ENCODE measurements at regions not wholly inside any gene's neighbourhood (a gene's known extent, or its start where the extent isn't known, plus 50 kb on each side); places are given as distances from the start of the nearest gene placed in this dataset.

DNA sequence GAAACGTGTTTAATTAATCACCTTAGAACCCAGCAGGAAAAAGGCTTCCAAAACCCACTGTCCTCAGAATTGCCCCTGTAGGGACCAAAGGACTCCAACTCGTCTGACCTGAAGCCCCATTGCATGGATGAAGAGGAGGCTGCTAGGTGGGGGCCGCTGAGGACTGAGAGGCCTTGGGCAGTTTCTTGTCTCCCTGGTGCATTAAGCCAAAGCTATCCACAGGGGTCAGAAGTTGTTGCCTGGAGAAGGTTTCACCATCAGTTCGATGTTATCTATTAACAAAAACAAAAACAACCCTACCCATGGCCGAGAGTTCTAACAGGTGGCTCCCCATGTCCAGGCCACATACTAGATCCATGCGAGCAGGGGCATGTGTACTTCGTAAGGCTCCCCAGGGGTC lies 120.9 kb upstream of the CD93 start:
- TF ChIP-seq IKZF1 (conservative IDR thresholded peaks at IDR 0.05) (no peak), ZNF687 (IDR thresholded peaks at IDR 0.05) (no peak), NR2F1 (conservative IDR thresholded peaks at IDR 0.05) (no peak)
- TF ChIP-seq, protein P1, sequence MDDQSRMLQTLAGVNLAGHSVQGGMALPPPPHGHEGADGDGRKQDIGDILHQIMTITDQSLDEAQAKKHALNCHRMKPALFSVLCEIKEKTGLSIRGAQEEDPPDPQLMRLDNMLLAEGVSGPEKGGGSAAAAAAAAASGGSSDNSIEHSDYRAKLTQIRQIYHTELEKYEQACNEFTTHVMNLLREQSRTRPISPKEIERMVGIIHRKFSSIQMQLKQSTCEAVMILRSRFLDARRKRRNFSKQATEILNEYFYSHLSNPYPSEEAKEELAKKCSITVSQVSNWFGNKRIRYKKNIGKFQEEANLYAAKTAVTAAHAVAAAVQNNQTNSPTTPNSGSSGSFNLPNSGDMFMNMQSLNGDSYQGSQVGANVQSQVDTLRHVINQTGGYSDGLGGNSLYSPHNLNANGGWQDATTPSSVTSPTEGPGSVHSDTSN (IDR thresholded peaks at IDR 0.05; ENCODE audit: insufficient replicate concordance, low read depth, low read length) = no peak

More for the DNA sequence above, 120.9 kb upstream of the CD93 start:
- H3K27me3 ChIP-seq (replicated peaks in 1 of 2; ENCODE audit: control insufficient read depth in 2 of 2, insufficient read depth in 2 of 2, low read length in 1 of 2) = peaks cover 0 to 4% of the 10 kb centered on the region in 2 experiments; a peak in 1 of 4 replicates
- ATAC-seq (no peak), DNase-seq (ENCODE audit: low read depth, low spot score) (no peak), FAIRE-seq (no peak)
- WGBS (ENCODE audit: insufficient coverage, insufficient replicate concordance, low lambda C conversion rate, missing lambda C conversion rate) = 9% methylated on average over 7 of the region's 7 CpGs
- ChIA-PET SMC1A (ENCODE audit: uncharacterized antibody, unreplicated experiment) (interaction anchor here (1.7 kb wide), 1 partner anchor 28 kb away, joined by 4 read pairs; no protein-coding TSS in a partner anchor), POLR2A (no interaction called here), RAD21 (ENCODE audit: unreplicated experiment) (no interaction called here), CTCF (interaction anchor here (0.6 to 3.0 kb wide), 2 partner anchors 28 to 356 kb away, joined by 3 to 7 read pairs; no protein-coding TSS in a partner anchor)
- H3K9ac ChIP-seq (ENCODE audit: control insufficient read depth, insufficient read depth, low read length) = no peak overlapping the region
- no peak overlapping the region for H3K4me2 ChIP-seq (ENCODE audit: control insufficient read depth, insufficient read depth)
- in situ Hi-C loops (cut with MboI) (no loop called here), intact Hi-C loops (cut with micrococcal nuclease; ENCODE audit: unreplicated experiment) (no loop called here)
- no peak overlapping the region for H3K4me3 ChIP-seq
- no peaks in the 10 kb centered on the region for H3K79me2 ChIP-seq (ENCODE audit: control insufficient read depth, insufficient read depth, low read length)
- no peaks in the 10 kb centered on the region for H3K36me3 ChIP-seq (ENCODE audit: control insufficient read depth in 2 of 2, insufficient read depth in 2 of 2, low read length in 1 of 2)
- H3K4me1 ChIP-seq (ENCODE audit: control insufficient read depth, insufficient read depth, low read length) = no peaks in the 10 kb centered on the region
- no peaks in the 10 kb centered on the region for H4K20me1 ChIP-seq (ENCODE audit: control insufficient read depth, insufficient read depth)
- H2AFZ ChIP-seq (ENCODE audit: control insufficient read depth, low read depth, low read length) = no peak overlapping the region
- no TSS peak for BruUV-seq (replicated peaks)
- no peak overlapping the region for H3K27ac ChIP-seq (ENCODE audit: control insufficient read depth, insufficient read depth)
- no peaks in the 10 kb centered on the region; the same call in 2 of the 3 replicates for H3K9me3 ChIP-seq (replicated peaks; ENCODE audit: control insufficient read depth, insufficient read depth, low read length)

Data from GM12878 (cell line).